ENCODE measurements at regions not wholly inside any gene's neighbourhood (a gene's known extent, or its start where the extent isn't known, plus 50 kb on each side); places are given as distances from the start of the nearest gene placed in this dataset.

DNA sequence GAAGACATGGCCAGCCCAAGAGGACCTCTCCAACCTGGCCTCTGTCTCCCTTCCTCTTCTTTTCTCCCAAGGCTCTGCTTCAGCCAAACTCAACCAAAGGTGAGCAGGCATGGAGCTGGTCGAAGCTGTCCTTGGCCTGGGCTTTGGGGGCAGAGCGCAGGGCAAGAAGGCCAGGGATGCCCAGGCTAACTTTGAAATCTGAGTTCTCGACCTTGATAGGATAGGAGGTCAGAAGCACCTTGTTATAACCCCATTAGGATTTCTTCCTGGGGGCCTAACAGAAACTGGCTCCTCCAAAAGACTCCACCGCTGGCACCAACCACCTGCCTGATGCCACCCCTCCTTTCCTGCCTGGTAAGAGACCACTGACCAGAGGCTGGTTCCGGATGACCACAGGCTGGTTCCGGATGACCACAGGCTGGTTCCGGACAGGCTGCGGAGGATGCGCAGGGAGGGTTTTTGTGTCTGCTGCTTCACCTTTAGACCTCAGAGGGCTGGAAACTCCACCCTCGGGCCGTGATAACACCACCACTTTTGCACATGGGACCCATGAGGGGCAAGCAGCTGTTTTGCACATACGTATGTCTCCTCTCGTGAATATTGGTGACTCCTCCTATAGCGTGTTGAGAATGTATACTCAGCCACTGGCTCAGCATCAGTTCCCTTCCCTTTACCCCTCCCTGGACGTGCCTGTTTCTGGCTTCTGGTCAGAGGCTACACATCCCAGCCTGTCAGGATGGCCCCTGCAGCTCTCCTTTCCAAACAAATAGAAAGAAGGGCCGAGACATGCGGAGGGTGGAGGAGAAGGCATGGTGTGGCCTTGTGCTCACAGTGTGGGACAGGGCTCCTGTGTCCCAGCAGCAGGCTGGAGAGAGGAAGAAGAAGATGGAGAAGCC, 140.1 kb downstream of the DNAJB6 start:
- TF ChIP-seq KDM1A (IDR thresholded peaks at IDR 0.05; ENCODE audit: low read depth) (no peak), RCOR1 (IDR thresholded peaks at IDR 0.05; ENCODE audit: low read depth, low read length) (no peak), MAZ (IDR thresholded peaks at IDR 0.05; ENCODE audit: borderline replicate concordance, low read depth, low read length) (no peak), MYC (IDR thresholded peaks at IDR 0.05; ENCODE audit: borderline replicate concordance, low read length) (no peak), SMC3 (IDR thresholded peaks at IDR 0.05) (no peak), TFCP2L1 (CRISPR knock-in tag; IDR thresholded peaks at IDR 0.05) (no peak), HOXB13 (CRISPR knock-in tag; IDR thresholded peaks at IDR 0.05; ENCODE audit: low read depth) (no peak)
- TF ChIP-seq, protein P1, sequence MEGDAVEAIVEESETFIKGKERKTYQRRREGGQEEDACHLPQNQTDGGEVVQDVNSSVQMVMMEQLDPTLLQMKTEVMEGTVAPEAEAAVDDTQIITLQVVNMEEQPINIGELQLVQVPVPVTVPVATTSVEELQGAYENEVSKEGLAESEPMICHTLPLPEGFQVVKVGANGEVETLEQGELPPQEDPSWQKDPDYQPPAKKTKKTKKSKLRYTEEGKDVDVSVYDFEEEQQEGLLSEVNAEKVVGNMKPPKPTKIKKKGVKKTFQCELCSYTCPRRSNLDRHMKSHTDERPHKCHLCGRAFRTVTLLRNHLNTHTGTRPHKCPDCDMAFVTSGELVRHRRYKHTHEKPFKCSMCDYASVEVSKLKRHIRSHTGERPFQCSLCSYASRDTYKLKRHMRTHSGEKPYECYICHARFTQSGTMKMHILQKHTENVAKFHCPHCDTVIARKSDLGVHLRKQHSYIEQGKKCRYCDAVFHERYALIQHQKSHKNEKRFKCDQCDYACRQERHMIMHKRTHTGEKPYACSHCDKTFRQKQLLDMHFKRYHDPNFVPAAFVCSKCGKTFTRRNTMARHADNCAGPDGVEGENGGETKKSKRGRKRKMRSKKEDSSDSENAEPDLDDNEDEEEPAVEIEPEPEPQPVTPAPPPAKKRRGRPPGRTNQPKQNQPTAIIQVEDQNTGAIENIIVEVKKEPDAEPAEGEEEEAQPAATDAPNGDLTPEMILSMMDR (IDR thresholded peaks at IDR 0.05): no peak
- TF ChIP-seq, protein P2, sequence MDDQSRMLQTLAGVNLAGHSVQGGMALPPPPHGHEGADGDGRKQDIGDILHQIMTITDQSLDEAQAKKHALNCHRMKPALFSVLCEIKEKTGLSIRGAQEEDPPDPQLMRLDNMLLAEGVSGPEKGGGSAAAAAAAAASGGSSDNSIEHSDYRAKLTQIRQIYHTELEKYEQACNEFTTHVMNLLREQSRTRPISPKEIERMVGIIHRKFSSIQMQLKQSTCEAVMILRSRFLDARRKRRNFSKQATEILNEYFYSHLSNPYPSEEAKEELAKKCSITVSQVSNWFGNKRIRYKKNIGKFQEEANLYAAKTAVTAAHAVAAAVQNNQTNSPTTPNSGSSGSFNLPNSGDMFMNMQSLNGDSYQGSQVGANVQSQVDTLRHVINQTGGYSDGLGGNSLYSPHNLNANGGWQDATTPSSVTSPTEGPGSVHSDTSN (IDR thresholded peaks at IDR 0.05): no peak
- TF ChIP-seq, protein P3, sequence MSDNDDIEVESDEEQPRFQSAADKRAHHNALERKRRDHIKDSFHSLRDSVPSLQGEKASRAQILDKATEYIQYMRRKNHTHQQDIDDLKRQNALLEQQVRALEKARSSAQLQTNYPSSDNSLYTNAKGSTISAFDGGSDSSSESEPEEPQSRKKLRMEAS (IDR thresholded peaks at IDR 0.05): no peak
- TF ChIP-seq, protein P4, sequence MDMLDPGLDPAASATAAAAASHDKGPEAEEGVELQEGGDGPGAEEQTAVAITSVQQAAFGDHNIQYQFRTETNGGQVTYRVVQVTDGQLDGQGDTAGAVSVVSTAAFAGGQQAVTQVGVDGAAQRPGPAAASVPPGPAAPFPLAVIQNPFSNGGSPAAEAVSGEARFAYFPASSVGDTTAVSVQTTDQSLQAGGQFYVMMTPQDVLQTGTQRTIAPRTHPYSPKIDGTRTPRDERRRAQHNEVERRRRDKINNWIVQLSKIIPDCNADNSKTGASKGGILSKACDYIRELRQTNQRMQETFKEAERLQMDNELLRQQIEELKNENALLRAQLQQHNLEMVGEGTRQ (IDR thresholded peaks at IDR 0.05): no peak
- TF ChIP-seq, protein P5, sequence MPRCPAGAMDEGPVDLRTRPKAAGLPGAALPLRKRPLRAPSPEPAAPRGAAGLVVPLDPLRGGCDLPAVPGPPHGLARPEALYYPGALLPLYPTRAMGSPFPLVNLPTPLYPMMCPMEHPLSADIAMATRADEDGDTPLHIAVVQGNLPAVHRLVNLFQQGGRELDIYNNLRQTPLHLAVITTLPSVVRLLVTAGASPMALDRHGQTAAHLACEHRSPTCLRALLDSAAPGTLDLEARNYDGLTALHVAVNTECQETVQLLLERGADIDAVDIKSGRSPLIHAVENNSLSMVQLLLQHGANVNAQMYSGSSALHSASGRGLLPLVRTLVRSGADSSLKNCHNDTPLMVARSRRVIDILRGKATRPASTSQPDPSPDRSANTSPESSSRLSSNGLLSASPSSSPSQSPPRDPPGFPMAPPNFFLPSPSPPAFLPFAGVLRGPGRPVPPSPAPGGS (IDR thresholded peaks at IDR 0.05): no peak
- TF ChIP-seq, protein P6, sequence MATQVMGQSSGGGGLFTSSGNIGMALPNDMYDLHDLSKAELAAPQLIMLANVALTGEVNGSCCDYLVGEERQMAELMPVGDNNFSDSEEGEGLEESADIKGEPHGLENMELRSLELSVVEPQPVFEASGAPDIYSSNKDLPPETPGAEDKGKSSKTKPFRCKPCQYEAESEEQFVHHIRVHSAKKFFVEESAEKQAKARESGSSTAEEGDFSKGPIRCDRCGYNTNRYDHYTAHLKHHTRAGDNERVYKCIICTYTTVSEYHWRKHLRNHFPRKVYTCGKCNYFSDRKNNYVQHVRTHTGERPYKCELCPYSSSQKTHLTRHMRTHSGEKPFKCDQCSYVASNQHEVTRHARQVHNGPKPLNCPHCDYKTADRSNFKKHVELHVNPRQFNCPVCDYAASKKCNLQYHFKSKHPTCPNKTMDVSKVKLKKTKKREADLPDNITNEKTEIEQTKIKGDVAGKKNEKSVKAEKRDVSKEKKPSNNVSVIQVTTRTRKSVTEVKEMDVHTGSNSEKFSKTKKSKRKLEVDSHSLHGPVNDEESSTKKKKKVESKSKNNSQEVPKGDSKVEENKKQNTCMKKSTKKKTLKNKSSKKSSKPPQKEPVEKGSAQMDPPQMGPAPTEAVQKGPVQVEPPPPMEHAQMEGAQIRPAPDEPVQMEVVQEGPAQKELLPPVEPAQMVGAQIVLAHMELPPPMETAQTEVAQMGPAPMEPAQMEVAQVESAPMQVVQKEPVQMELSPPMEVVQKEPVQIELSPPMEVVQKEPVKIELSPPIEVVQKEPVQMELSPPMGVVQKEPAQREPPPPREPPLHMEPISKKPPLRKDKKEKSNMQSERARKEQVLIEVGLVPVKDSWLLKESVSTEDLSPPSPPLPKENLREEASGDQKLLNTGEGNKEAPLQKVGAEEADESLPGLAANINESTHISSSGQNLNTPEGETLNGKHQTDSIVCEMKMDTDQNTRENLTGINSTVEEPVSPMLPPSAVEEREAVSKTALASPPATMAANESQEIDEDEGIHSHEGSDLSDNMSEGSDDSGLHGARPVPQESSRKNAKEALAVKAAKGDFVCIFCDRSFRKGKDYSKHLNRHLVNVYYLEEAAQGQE (IDR thresholded peaks at IDR 0.05): no peak
